Fibroblast of pulmonary artery (primary cell): ENCODE measurements at regions not wholly inside any gene's neighbourhood (a gene's known extent, or its start where the extent isn't known, plus 50 kb on each side); places are given as distances from the start of the nearest gene placed in this dataset.
"Not testable (repeated sequence)": the region's sequence is repeated elsewhere in the genome, so short reads cannot be mapped to it uniquely, and the experiment has no call there.

Source experiments
- DNase-seq: peaks from one replicate; pipeline ENCODE4 v3.0.0-alpha.2; 2010; ENCODE audit warnings: low read depth
- H3K4me3 ChIP-seq: replicated peaks from 2 replicates; pipeline ENCODE4 v1.5.1; 2011; ENCODE audit warnings: low read depth, mild to moderate bottlenecking, control low read depth, low read length, moderate library complexity
- TF ChIP-seq, protein P1 (sequence below): IDR thresholded peaks from 2 replicates; pipeline ENCODE4 v1.5.1; 2011; ENCODE audit warnings: mild to moderate bottlenecking, control low read depth, low read length, inconsistent platforms; ENCODE audit errors: missing control alignments

DNA sequence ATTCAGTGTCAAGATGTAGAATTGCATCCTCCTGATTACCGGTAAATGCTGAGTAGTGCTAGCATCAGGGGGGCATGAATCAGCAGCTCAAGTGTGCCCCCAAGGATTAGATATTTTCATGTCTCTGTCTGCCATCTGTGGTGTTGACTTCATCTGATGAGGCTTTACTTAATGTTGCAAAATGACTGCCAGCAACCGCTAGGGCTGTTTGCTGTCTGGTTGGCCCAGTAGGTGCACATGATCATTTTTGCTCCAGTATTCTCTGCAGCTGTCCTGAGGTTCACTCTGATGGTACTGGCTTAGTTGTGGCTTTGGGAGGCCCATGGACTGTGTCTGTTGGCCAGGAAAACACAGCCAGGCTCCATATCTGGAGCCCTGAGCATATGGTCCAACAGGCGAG is 316.4 kb downstream of the SOX2 start:
- DNase-seq: no peak
- no peak overlapping the region for H3K4me3 ChIP-seq
- TF ChIP-seq, protein P1, sequence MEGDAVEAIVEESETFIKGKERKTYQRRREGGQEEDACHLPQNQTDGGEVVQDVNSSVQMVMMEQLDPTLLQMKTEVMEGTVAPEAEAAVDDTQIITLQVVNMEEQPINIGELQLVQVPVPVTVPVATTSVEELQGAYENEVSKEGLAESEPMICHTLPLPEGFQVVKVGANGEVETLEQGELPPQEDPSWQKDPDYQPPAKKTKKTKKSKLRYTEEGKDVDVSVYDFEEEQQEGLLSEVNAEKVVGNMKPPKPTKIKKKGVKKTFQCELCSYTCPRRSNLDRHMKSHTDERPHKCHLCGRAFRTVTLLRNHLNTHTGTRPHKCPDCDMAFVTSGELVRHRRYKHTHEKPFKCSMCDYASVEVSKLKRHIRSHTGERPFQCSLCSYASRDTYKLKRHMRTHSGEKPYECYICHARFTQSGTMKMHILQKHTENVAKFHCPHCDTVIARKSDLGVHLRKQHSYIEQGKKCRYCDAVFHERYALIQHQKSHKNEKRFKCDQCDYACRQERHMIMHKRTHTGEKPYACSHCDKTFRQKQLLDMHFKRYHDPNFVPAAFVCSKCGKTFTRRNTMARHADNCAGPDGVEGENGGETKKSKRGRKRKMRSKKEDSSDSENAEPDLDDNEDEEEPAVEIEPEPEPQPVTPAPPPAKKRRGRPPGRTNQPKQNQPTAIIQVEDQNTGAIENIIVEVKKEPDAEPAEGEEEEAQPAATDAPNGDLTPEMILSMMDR: no peak

GRCh38 chr3:182034231-182034630 is 322.5 kb downstream of the SOX2 start:
- not testable (repeated sequence) for DNase-seq, H3K4me3 ChIP-seq

DNA sequence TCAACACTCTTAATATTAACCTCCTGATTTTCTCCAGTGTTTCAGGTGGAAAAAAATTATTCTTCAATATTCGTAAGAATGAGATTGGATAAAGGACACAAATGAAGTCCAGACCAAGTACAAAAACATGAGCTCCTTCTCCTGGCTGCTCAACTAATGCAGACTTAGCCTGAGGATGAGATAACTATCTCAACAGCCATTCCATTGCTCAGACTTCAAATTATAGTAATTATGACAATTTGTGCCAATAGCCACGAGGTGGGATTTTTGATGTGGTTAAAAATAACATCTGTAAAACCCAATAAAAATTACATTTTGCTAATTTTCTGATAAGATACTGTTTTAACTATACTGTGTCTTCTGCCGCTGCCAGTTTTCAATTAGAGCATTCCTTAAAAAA is 323.6 kb downstream of the SOX2 start:
- no peak overlapping the region for H3K4me3 ChIP-seq
- no peak for DNase-seq
- TF ChIP-seq, protein P1: no peak

DNA sequence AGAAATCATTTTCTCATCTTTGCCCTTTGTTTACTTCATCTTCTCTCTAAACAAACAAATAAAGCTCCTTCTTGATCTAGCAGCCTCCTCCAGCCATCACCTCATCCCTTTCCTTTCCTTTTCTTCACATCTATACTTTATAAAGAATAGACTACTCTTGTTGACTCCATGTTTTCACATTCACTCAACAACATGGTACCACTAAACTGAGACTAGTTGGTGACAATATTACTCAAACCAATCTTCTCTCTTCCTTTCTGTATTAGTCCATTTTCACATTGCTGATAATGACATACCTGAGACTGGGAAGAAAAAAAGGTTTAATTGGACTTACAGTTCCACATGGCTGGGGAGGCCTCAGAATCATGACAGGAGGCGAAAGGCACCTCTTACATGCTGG is 324.7 kb downstream of the SOX2 start:
- TF ChIP-seq, protein P1: no peak
- H3K4me3 ChIP-seq: no peak overlapping the region

DNA sequence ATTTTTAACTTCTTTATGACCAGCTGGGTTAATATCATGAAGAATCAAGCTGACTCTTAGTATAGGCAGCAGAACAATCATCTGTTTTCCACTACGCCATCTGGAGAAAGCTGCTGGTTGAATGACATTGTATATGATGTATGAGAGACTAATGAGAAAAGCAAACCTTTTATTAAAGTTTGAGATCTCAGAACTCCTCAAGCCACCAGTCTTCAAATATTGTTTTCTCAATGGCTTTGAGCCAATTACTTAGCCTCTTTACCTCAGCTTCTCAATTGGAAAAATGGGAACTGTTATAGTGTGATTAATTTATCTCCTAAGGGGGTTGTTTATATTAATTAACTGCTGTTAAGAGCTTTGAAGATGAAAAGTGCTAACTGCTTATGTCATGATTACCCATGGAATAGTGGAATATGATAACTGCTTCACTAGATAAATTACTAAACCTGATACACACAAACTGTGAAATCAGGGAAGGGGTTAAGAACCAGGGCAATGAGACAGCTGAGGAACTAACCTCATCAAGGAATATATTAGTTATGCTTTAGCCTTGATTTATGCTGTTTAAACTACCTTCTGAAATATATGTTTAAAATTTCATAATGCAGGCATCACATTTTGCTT is 330.1 kb downstream of the SOX2 start:
- H3K4me3 ChIP-seq: no peak overlapping the region
- no peak for DNase-seq
- TF ChIP-seq, protein P1: no peak

More for the DNA sequence above, 324.7 kb downstream of the SOX2 start:
- no peak for DNase-seq

DNA sequence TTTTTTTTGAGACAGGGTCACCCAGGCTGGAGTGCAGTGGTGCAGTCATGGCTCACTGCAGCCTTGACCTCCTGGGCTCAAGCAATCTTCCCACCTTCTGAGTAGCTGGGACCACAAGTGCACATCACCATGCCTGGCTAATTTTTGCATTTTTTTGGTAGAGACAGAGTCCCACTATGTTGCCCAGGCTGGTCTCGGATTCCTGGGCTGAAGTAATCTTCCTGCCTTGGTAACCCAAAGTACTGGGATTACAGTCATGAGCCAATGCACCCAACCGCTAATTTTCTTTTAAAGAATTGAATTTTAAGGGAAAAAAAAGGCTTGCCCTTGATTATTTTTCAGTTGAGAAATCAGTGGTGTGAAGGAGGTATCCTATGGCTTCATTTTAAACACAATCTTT is 334.0 kb downstream of the SOX2 start:
- H3K4me3 ChIP-seq: no peak overlapping the region
- DNase-seq: no peak
- TF ChIP-seq, protein P1: no peak

GRCh38 chr3:182046166-182046764 is 334.5 kb downstream of the SOX2 start:
- DNase-seq: no peak
- TF ChIP-seq, protein P1: no peak
- H3K4me3 ChIP-seq: no peak overlapping the region
